Neural progenitor cell (in vitro differentiated cells): ENCODE measurements at regions not wholly inside any gene's neighbourhood (a gene's known extent, or its start where the extent isn't known, plus 50 kb on each side); places are given as distances from the start of the nearest gene placed in this dataset.

Experiments
- DNase-seq: peaks from one replicate; pipeline ENCODE4 v3.0.0-alpha.2; 2016; ENCODE audit warnings: low spot score
- H2AFZ ChIP-seq: fragments of 200-600 bp; sonication (generic); replicated peaks from 2 replicates; pipeline ENCODE4 v1.6.1; 2016; ENCODE audit warnings: antibody characterized with exemption
- H3F3A ChIP-seq: fragments of 200-600 bp; sonication (generic); 2 replicates; pipeline ENCODE4 v1.6.1; 2016; ENCODE audit warnings: antibody characterized with exemption, low read depth
- H3K27ac ChIP-seq: fragments of 200-600 bp; sonication (generic); 2 replicates; pipeline ENCODE4 v1.5.1; 2016; ENCODE audit warnings: mild to moderate bottlenecking
- H3K27me3 ChIP-seq: fragments of 200-600 bp; sonication (generic); 2 replicates; pipeline ENCODE4 v1.6.1; 2016; ENCODE audit warnings: mild to moderate bottlenecking, moderate library complexity
- H3K36me3 ChIP-seq: fragments of 200-600 bp; sonication (generic); 2 replicates; pipeline ENCODE4 v1.5.1; 2016
- H3K4me1 ChIP-seq: fragments of 200-600 bp; sonication (generic); 2 replicates; pipeline ENCODE4 v1.6.1; 2016; ENCODE audit warnings: mixed run types
- H3K4me2 ChIP-seq: fragments of 200-600 bp; sonication (generic); 2 replicates; pipeline ENCODE4 v1.6.1; 2016
- H3K4me3 ChIP-seq: fragments of 200-600 bp; sonication (generic); 2 replicates; pipeline ENCODE4 v1.5.1; 2016
- H3K79me2 ChIP-seq: fragments of 200-600 bp; sonication (generic); 2 replicates; pipeline ENCODE4 v1.6.1; 2016; ENCODE audit warnings: low read depth
- H3K9ac ChIP-seq: fragments of 200-600 bp; sonication (generic); 2 replicates; pipeline ENCODE4 v1.6.1; 2016
- H3K9me3 ChIP-seq: fragments of 200-600 bp; sonication (generic); 2 replicates; pipeline ENCODE4 v1.5.1; 2016; ENCODE audit warnings: low read depth
- H4K20me1 ChIP-seq: fragments of 200-600 bp; sonication (generic); 2 replicates; pipeline ENCODE4 v1.6.1; 2016; ENCODE audit warnings: low read depth
- H3K27ac Mint-ChIP-seq: 3 replicates; pipeline ENCODE4 v1.8.0; 2021; ENCODE audit warnings: mixed read lengths
- H3K27me3 Mint-ChIP-seq: 2 replicates; pipeline ENCODE4 v1.8.0; 2022; ENCODE audit warnings: low read depth, mild to moderate bottlenecking, inconsistent platforms, moderate library complexity, mixed read lengths; ENCODE audit not compliant: insufficient read depth
- H3K36me3 Mint-ChIP-seq: 3 replicates; pipeline ENCODE4 v1.8.0; 2021; ENCODE audit warnings: mixed read lengths
- H3K4me1 Mint-ChIP-seq: 3 replicates; pipeline ENCODE4 v1.8.0; 2021; ENCODE audit warnings: mixed read lengths
- H3K4me3 Mint-ChIP-seq: 3 replicates; pipeline ENCODE4 v1.8.0; 2021; ENCODE audit warnings: mild to moderate bottlenecking, moderate library complexity, mixed read lengths
- H3K9me3 Mint-ChIP-seq: 3 replicates; pipeline ENCODE4 v1.8.0; 2020; ENCODE audit warnings: mixed read lengths
- EZH2 ChIP-seq: fragments of 200-600 bp; sonication (generic); IDR thresholded peaks from 2 replicates; pipeline ENCODE4 v1.6.1; 2017; ENCODE audit warnings: antibody characterized with exemption, mild to moderate bottlenecking, moderate library complexity
- EZH2phosphoT487 ChIP-seq: fragments of 200-600 bp; sonication (generic); IDR thresholded peaks from 2 replicates; pipeline ENCODE4 v1.6.1; 2017; ENCODE audit warnings: antibody characterized with exemption
- TF ChIP-seq, protein P1 (sequence below): fragments of 200-600 bp; sonication (generic); IDR thresholded peaks from 2 replicates; pipeline ENCODE4 v1.5.1; 2017; ENCODE audit warnings: antibody characterized with exemption, mild to moderate bottlenecking

- Mint-ChIP-seq H3K36me3 (peaks cover 3% of the 10 kb centered on the region), H3K4me3 (peak overlapping the region; percentile 67), H3K4me1 (peaks cover 52% of the 10 kb centered on the region), H3K27me3 (peaks cover 10% of the 10 kb centered on the region), H3K27ac (peak overlapping the region; percentile 95), H3K9me3 (peaks cover 6% of the 10 kb centered on the region)
- Histone ChIP-seq H3K4me3 (no peak overlapping the region), H3K27me3 (no peaks in the 10 kb centered on the region), H3F3A (peaks cover 65% of the 10 kb centered on the region), H3K9me3 (no peaks in the 10 kb centered on the region), H3K79me2 (no peaks in the 10 kb centered on the region), H3K36me3 (no peaks in the 10 kb centered on the region), H3K4me1 (peaks cover 41% of the 10 kb centered on the region), H3K9ac (no peak overlapping the region), H3K27ac (peak overlapping the region; percentile 73), H4K20me1 (no peaks in the 10 kb centered on the region), H3K4me2 (peak overlapping the region; percentile 70), H2AFZ (peak overlapping the region; percentile 23)
- DNase-seq: no peak
- no peak for TF ChIP-seq EZH2
- TF ChIP-seq, protein P1, sequence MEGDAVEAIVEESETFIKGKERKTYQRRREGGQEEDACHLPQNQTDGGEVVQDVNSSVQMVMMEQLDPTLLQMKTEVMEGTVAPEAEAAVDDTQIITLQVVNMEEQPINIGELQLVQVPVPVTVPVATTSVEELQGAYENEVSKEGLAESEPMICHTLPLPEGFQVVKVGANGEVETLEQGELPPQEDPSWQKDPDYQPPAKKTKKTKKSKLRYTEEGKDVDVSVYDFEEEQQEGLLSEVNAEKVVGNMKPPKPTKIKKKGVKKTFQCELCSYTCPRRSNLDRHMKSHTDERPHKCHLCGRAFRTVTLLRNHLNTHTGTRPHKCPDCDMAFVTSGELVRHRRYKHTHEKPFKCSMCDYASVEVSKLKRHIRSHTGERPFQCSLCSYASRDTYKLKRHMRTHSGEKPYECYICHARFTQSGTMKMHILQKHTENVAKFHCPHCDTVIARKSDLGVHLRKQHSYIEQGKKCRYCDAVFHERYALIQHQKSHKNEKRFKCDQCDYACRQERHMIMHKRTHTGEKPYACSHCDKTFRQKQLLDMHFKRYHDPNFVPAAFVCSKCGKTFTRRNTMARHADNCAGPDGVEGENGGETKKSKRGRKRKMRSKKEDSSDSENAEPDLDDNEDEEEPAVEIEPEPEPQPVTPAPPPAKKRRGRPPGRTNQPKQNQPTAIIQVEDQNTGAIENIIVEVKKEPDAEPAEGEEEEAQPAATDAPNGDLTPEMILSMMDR: no peak
- TF ChIP-seq EZH2phosphoT487: no peak
Observed at GRCh38 chr10:21313691-21314090, 211.8 kb downstream of the SKIDA1 start.

GRCh38 chr10:21311426-21311825 is 214.1 kb downstream of the SKIDA1 start:
- H3K27me3 ChIP-seq: no peaks in the 10 kb centered on the region
- H3K4me1 ChIP-seq: peaks cover 30% of the 10 kb centered on the region
- peaks cover 9% of the 10 kb centered on the region for H3K27me3 Mint-ChIP-seq
- H3K36me3 ChIP-seq: no peaks in the 10 kb centered on the region
- H3K4me1 Mint-ChIP-seq: peaks cover 41% of the 10 kb centered on the region
- no peak overlapping the region for H2AFZ ChIP-seq
- no peak overlapping the region for H3K9ac ChIP-seq
- peaks cover 54% of the 10 kb centered on the region for H3F3A ChIP-seq
- peaks cover 3% of the 10 kb centered on the region for H3K36me3 Mint-ChIP-seq
- H3K9me3 ChIP-seq: no peaks in the 10 kb centered on the region
- no peaks in the 10 kb centered on the region for H3K79me2 ChIP-seq
- no peak overlapping the region for H3K4me3 ChIP-seq
- TF ChIP-seq EZH2phosphoT487: no peak
- TF ChIP-seq, protein P1: no peak
- TF ChIP-seq EZH2: no peak
- H4K20me1 ChIP-seq: no peaks in the 10 kb centered on the region
- H3K27ac ChIP-seq: no peak overlapping the region
- DNase-seq: no peak
- no peak overlapping the region for H3K4me3 Mint-ChIP-seq
- H3K27ac Mint-ChIP-seq: peak overlapping the region; percentile 70
- no peak overlapping the region for H3K4me2 ChIP-seq
- H3K9me3 Mint-ChIP-seq: peaks cover 6% of the 10 kb centered on the region

GRCh38 chr10:21309427-21309826 is 216.1 kb downstream of the SKIDA1 start:
- H3K36me3 Mint-ChIP-seq: peaks cover 3% of the 10 kb centered on the region

More at GRCh38 chr10:21309427-21309826, 216.1 kb downstream of the SKIDA1 start:
- no peak overlapping the region for H3K27ac Mint-ChIP-seq
- Histone ChIP-seq H3K9me3 (no peaks in the 10 kb centered on the region), H3F3A (peaks cover 36% of the 10 kb centered on the region), H3K27ac (no peak overlapping the region), H3K4me3 (no peak overlapping the region), H3K27me3 (no peaks in the 10 kb centered on the region), H3K79me2 (no peaks in the 10 kb centered on the region), H4K20me1 (no peaks in the 10 kb centered on the region), H3K36me3 (no peaks in the 10 kb centered on the region), H3K4me1 (peaks cover 12% of the 10 kb centered on the region), H3K9ac (no peak overlapping the region), H3K4me2 (no peak overlapping the region), H2AFZ (no peak overlapping the region)
- TF ChIP-seq EZH2: no peak
- no peak for TF ChIP-seq EZH2phosphoT487
- TF ChIP-seq, protein P1: no peak
- H3K4me3 Mint-ChIP-seq: peak overlapping the region; percentile 46
- H3K4me1 Mint-ChIP-seq: peaks cover 21% of the 10 kb centered on the region
- no peak for DNase-seq
- peaks cover 5% of the 10 kb centered on the region for H3K27me3 Mint-ChIP-seq
- H3K9me3 Mint-ChIP-seq: peaks cover 6% of the 10 kb centered on the region
